OCI-LY7 (cell line): ENCODE measurements at regions not wholly inside any gene's neighbourhood (a gene's known extent, or its start where the extent isn't known, plus 50 kb on each side); places are given as distances from the start of the nearest gene placed in this dataset.

Experiments used
- BruUV-seq: library from RNA; stranded (reverse); fragments of 400-500 nt; replicated peaks from 2 replicates; lab custom pipeline; 2021; lab: Mats Ljungman, UMichigan
- CTCF ChIA-PET: fragments of 300-600 bp; sonication (Branson Sonifier 250); formaldehyde crosslinking; loops from one replicate; lab custom pipeline; 2022; ENCODE audit warnings: antibody characterized with exemption; ENCODE audit not compliant: unreplicated experiment; lab: Charles Lee
- POLR2A ChIA-PET: fragments of 300-600 bp; sonication (Branson Sonifier 250); formaldehyde crosslinking; loops from one replicate; lab custom pipeline; 2022; ENCODE audit warnings: antibody characterized with exemption; lab: Charles Lee
- DNase-seq: peaks from one replicate; pipeline ENCODE4 v3.0.0-alpha.2; 2015; ENCODE audit warnings: low spot score
- H2AFZ ChIP-seq: fragments of 200-600 bp; sonication (generic), shearing (Covaris generic); 2 replicates; pipeline ENCODE4 v1.6.1; 2014; ENCODE audit warnings: mild to moderate bottlenecking, antibody characterized with exemption, low read length, moderate library complexity
- H3K27ac ChIP-seq: fragments of 200-600 bp; sonication (generic); 2 replicates; pipeline ENCODE4 v1.5.1; 2014; ENCODE audit warnings: mixed run types, low read depth, mild to moderate bottlenecking, moderate library complexity, low read length, inconsistent platforms; ENCODE audit not compliant: poor library complexity, severe bottlenecking
- H3K36me3 ChIP-seq: fragments of 200-600 bp; sonication (generic); 2 replicates; pipeline ENCODE4 v1.6.1; 2014; ENCODE audit warnings: mild to moderate bottlenecking, antibody characterized with exemption, low read length, moderate library complexity, mixed read lengths; ENCODE audit not compliant: insufficient read depth
- H3K4me1 ChIP-seq: fragments of 200-600 bp; sonication (generic); 2 replicates; pipeline ENCODE4 v1.5.1; 2014; ENCODE audit warnings: mild to moderate bottlenecking, low read length; ENCODE audit not compliant: insufficient read depth, poor library complexity, severe bottlenecking
- H3K4me2 ChIP-seq: fragments of 200-600 bp; sonication (generic); 2 replicates; pipeline ENCODE4 v1.6.1; 2014; ENCODE audit warnings: mild to moderate bottlenecking, low read length
- H3K4me3 ChIP-seq: fragments of 200-600 bp; sonication (generic); 2 replicates; pipeline ENCODE4 v1.5.1; 2014; ENCODE audit warnings: mild to moderate bottlenecking, low read depth, low read length; ENCODE audit not compliant: poor library complexity, severe bottlenecking
- H3K79me2 ChIP-seq: fragments of 200-600 bp; sonication (generic); 2 replicates; pipeline ENCODE4 v1.6.1; 2016; ENCODE audit warnings: low read depth, mild to moderate bottlenecking, low read length, moderate library complexity, mixed read lengths; ENCODE audit not compliant: insufficient read depth
- H3K9me2 ChIP-seq: fragments of 200-600 bp; sonication (generic); 2 replicates; pipeline ENCODE4 v1.6.1; 2016; ENCODE audit warnings: mild to moderate bottlenecking, low read length, mixed read lengths; ENCODE audit not compliant: insufficient read depth
- H3K9me3 ChIP-seq: fragments of 200-600 bp; sonication (generic); 2 replicates; pipeline ENCODE4 v1.6.1; 2014; ENCODE audit warnings: mild to moderate bottlenecking, mixed run types, low read length, mixed read lengths
- H4K20me1 ChIP-seq: fragments of 200-600 bp; sonication (generic); 2 replicates; pipeline ENCODE4 v1.6.1; 2014; ENCODE audit warnings: mild to moderate bottlenecking, antibody characterized with exemption, low read length, moderate library complexity, mixed read lengths; ENCODE audit not compliant: insufficient read depth
- EZH2phosphoT487 ChIP-seq: fragments of 200-600 bp; sonication (generic); IDR thresholded peaks from 2 replicates; pipeline ENCODE4 v1.6.1; 2018; ENCODE audit warnings: low read depth, borderline replicate concordance, mild to moderate bottlenecking, mixed run types, antibody characterized with exemption, low read length, moderate library complexity, mixed read lengths
- intact Hi-C: fragments of 100-400 bp; cut with micrococcal nuclease; formaldehyde crosslinking; loops from one replicate; pipeline ENCODE4 v1.10.0; 2022; ENCODE audit not compliant: unreplicated experiment
- TF ChIP-seq, protein P1 (sequence below): fragments of 200-600 bp; sonication (generic); conservative IDR thresholded peaks from 2 replicates; pipeline ENCODE4 v1.5.1; 2014; ENCODE audit warnings: mild to moderate bottlenecking, antibody characterized with exemption, low read length, moderate library complexity, mixed read lengths

- H3K4me3 ChIP-seq: no peak overlapping the region
- H3K9me3 ChIP-seq: no peaks in the 10 kb centered on the region
- POLR2A ChIA-PET: no interaction called here
- DNase-seq: no peak
- TF ChIP-seq, protein P1, sequence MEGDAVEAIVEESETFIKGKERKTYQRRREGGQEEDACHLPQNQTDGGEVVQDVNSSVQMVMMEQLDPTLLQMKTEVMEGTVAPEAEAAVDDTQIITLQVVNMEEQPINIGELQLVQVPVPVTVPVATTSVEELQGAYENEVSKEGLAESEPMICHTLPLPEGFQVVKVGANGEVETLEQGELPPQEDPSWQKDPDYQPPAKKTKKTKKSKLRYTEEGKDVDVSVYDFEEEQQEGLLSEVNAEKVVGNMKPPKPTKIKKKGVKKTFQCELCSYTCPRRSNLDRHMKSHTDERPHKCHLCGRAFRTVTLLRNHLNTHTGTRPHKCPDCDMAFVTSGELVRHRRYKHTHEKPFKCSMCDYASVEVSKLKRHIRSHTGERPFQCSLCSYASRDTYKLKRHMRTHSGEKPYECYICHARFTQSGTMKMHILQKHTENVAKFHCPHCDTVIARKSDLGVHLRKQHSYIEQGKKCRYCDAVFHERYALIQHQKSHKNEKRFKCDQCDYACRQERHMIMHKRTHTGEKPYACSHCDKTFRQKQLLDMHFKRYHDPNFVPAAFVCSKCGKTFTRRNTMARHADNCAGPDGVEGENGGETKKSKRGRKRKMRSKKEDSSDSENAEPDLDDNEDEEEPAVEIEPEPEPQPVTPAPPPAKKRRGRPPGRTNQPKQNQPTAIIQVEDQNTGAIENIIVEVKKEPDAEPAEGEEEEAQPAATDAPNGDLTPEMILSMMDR: no peak
- no peaks in the 10 kb centered on the region for H3K79me2 ChIP-seq
- intact Hi-C loops: no loop called here
- H4K20me1 ChIP-seq: no peaks in the 10 kb centered on the region
- no peaks in the 10 kb centered on the region for H3K9me2 ChIP-seq
- BruUV-seq: no TSS peak
- no peaks in the 10 kb centered on the region for H3K4me1 ChIP-seq
- H3K36me3 ChIP-seq: no peaks in the 10 kb centered on the region
- no peak overlapping the region for H2AFZ ChIP-seq
- CTCF ChIA-PET: no interaction called here
- H3K27ac ChIP-seq: no peak overlapping the region
- H3K4me2 ChIP-seq: no peak overlapping the region
Observed at GRCh38 chr11:44383246-44383645, 73.3 kb upstream of the ALX4 start.

DNA sequence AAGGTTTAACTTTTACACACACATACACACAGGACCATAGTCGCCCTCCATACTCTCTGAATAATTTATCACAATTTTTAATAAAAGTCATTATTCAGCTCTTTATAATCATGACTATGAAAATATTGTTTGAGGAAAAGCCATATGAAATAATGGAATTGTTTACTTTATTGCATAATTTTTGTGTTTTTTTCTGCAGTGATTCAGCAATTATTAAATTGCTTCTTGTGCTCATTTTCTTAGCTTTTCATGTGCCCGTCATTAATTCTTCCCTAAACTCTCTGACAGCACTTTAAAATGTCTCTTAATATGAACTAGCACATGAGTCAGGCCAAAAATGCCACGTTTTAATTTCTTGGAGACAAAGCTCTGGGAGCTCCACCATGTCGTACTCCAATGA lies 77.5 kb upstream of the ALX4 start:
- no TSS peak for BruUV-seq
- Histone ChIP-seq H3K4me1 (no peaks in the 10 kb centered on the region), H3K9me3 (no peaks in the 10 kb centered on the region; the same call in 1 of the 2 replicates), H3K27ac (no peak overlapping the region), H3K4me3 (no peak overlapping the region), H3K79me2 (no peaks in the 10 kb centered on the region), H4K20me1 (no peaks in the 10 kb centered on the region), H3K9me2 (no peaks in the 10 kb centered on the region), H3K4me2 (no peak overlapping the region), H3K36me3 (no peaks in the 10 kb centered on the region), H2AFZ (no peak overlapping the region)
- DNase-seq: no peak
- intact Hi-C loops: no loop called here
- TF ChIP-seq EZH2phosphoT487: no peak
- TF ChIP-seq, protein P1: no peak
- POLR2A ChIA-PET: no interaction called here
- CTCF ChIA-PET: no interaction called here

DNA sequence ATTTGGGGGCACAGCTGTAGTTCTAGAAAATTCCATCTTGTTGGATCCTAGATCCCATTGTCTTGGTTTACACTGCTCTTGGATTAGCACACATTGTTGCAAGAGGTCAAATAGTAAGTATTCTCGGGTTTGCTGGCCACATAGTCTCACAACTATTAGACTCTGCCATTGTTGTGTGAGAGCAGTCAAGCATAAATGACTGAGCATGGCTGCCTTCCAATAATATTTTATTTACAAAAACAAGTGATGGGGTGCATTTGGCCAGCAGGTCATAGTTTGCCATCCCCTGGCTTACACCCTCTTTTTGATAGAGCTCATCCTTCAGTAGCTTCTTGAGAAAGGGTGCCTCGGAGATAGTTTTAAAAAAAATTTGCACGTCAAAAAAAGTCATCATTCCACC lies 77.9 kb upstream of the ALX4 start:
- no peaks in the 10 kb centered on the region for H3K79me2 ChIP-seq
- H3K9me3 ChIP-seq: no peaks in the 10 kb centered on the region; the same call in 1 of the 2 replicates
- no peak overlapping the region for H3K4me3 ChIP-seq
- H4K20me1 ChIP-seq: no peaks in the 10 kb centered on the region
- POLR2A ChIA-PET: no interaction called here
- no peak overlapping the region for H3K27ac ChIP-seq
- no peaks in the 10 kb centered on the region for H3K9me2 ChIP-seq
- no peaks in the 10 kb centered on the region for H3K36me3 ChIP-seq
- no peak overlapping the region for H3K4me2 ChIP-seq
- H2AFZ ChIP-seq: no peak overlapping the region
- CTCF ChIA-PET: no interaction called here
- BruUV-seq: no TSS peak
- H3K4me1 ChIP-seq: no peaks in the 10 kb centered on the region
- TF ChIP-seq, protein P1: no peak
- intact Hi-C loops: no loop called here
- no peak for DNase-seq
